Nephron progenitor cell (in vitro differentiated cells): ENCODE measurements at regions not wholly inside any gene's neighbourhood (a gene's known extent, or its start where the extent isn't known, plus 50 kb on each side); places are given as distances from the start of the nearest gene placed in this dataset.

Experiments
- DNase-seq: peaks from one replicate; pipeline ENCODE4 v3.0.0; 2021
- H3K27ac Mint-ChIP-seq: 2 replicates; pipeline ENCODE4 v1.8.0; 2021; ENCODE audit warnings: mild to moderate bottlenecking, moderate library complexity, mixed read lengths
- H3K27me3 Mint-ChIP-seq: 2 replicates; pipeline ENCODE4 v1.8.0; 2021; ENCODE audit warnings: mild to moderate bottlenecking, low read depth, mixed read lengths; ENCODE audit not compliant: poor library complexity
- H3K36me3 Mint-ChIP-seq: 2 replicates; pipeline ENCODE4 v1.8.0; 2021; ENCODE audit warnings: low read depth, mixed read lengths
- H3K4me1 Mint-ChIP-seq: 2 replicates; pipeline ENCODE4 v1.8.0; 2021; ENCODE audit warnings: mixed read lengths
- H3K4me3 Mint-ChIP-seq: 2 replicates; pipeline ENCODE4 v1.8.0; 2021; ENCODE audit warnings: mild to moderate bottlenecking, moderate library complexity, mixed read lengths
- H3K9me3 Mint-ChIP-seq: 2 replicates; pipeline ENCODE4 v1.8.0; 2021; ENCODE audit warnings: mild to moderate bottlenecking, moderate library complexity, mixed read lengths
- TF ChIP-seq, protein P1 (sequence below): fragments of 200-600 bp; sonication (generic); IDR thresholded peaks from 2 replicates; pipeline ENCODE4 v1.5.0; 2021; ENCODE audit warnings: antibody characterized with exemption

DNA sequence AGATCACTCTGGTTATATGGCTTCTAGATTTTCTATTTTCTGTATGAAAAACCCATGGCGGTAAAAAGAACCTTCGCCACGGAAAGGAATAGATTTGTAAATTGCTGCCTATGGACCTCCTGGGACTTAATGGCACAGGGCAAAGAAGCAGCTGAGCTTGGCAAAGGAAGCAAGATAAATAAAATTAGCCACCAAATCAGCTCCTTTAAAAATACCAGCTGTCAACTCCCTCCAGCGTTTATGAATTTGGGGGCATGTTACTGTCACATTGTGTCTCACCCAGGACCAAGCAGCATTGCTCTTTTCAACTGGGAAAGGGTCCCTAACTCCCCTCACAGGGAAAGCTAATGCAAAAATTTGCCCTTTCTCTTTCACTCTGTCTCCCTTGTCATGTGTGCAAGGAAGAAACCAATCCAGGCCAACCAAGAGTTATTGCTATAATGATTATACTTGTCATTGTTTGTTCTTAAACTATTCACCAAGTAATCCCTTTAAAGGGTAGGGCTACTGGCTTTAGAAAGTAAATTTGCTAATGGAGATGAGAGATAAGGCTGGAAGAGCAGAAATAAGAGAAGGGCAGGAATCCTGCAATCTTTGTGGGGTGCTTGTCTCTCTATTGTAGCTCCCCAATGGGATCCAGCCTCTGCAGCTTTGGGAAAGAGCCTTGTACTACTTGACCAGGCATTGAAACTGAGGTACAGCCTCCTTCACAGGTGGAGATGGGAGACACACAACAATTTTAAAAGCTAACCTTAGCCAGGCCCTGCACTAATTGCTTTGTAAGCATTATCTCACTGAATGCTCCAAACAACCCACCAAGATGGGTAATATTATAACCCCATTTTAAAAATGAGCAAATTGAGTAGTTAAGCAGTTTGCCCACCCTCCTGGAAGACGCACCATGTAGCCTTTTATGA lies 119.1 kb upstream of the KLF7 start:
- TF ChIP-seq, protein P1, sequence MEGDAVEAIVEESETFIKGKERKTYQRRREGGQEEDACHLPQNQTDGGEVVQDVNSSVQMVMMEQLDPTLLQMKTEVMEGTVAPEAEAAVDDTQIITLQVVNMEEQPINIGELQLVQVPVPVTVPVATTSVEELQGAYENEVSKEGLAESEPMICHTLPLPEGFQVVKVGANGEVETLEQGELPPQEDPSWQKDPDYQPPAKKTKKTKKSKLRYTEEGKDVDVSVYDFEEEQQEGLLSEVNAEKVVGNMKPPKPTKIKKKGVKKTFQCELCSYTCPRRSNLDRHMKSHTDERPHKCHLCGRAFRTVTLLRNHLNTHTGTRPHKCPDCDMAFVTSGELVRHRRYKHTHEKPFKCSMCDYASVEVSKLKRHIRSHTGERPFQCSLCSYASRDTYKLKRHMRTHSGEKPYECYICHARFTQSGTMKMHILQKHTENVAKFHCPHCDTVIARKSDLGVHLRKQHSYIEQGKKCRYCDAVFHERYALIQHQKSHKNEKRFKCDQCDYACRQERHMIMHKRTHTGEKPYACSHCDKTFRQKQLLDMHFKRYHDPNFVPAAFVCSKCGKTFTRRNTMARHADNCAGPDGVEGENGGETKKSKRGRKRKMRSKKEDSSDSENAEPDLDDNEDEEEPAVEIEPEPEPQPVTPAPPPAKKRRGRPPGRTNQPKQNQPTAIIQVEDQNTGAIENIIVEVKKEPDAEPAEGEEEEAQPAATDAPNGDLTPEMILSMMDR: no peak
- Mint-ChIP-seq H3K27me3 (no peaks in the 10 kb centered on the region), H3K9me3 (no peaks in the 10 kb centered on the region), H3K36me3 (no peaks in the 10 kb centered on the region), H3K27ac (no peak overlapping the region), H3K4me1 (peaks cover 12% of the 10 kb centered on the region), H3K4me3 (no peak overlapping the region)
- no peak for DNase-seq

- Mint-ChIP-seq H3K4me3 (no peak overlapping the region), H3K9me3 (no peaks in the 10 kb centered on the region), H3K36me3 (no peaks in the 10 kb centered on the region), H3K4me1 (peaks cover 12% of the 10 kb centered on the region), H3K27ac (no peak overlapping the region), H3K27me3 (no peaks in the 10 kb centered on the region)
- no peak for DNase-seq
- TF ChIP-seq, protein P1: no peak
Measured at GRCh38 chr2:207285473-207285815, 119.7 kb upstream of the KLF7 start.

- Mint-ChIP-seq H3K27me3 (no peaks in the 10 kb centered on the region), H3K4me1 (peaks cover 12% of the 10 kb centered on the region), H3K27ac (no peak overlapping the region), H3K4me3 (no peak overlapping the region), H3K9me3 (no peaks in the 10 kb centered on the region), H3K36me3 (no peaks in the 10 kb centered on the region)
- no peak for DNase-seq
- TF ChIP-seq, protein P1: no peak
Measured at GRCh38 chr2:207286106-207286505, 120.4 kb upstream of the KLF7 start.

DNA sequence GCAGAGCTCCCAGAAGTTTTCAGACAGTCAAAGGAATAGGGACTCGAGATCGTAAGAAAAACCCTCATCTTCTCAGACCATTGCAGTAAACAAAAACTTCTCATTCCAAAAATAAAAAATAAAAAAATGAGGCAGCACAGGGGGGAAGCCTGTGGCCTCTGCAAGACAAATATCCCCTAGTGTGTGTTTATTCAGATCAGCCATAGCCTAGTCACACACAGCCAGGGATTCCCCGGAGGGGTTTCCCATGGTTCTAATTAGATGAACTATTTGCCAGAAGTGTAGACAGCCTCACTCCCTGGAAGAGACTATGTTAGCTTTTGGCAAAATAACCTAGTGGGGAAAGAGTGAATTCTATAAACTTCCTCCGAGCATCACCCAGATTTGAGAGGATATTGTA lies 122.9 kb upstream of the KLF7 start:
- Mint-ChIP-seq H3K27me3 (no peaks in the 10 kb centered on the region), H3K4me3 (no peak overlapping the region), H3K36me3 (no peaks in the 10 kb centered on the region), H3K9me3 (no peaks in the 10 kb centered on the region), H3K4me1 (peaks cover 12% of the 10 kb centered on the region), H3K27ac (no peak overlapping the region)
- no peak for DNase-seq
- TF ChIP-seq, protein P1: no peak

GRCh38 chr2:207289295-207290018 lies 123.7 kb upstream of the KLF7 start:
- TF ChIP-seq, protein P1: no peak
- Mint-ChIP-seq H3K9me3 (no peaks in the 10 kb centered on the region), H3K4me3 (no peak overlapping the region), H3K36me3 (no peaks in the 10 kb centered on the region), H3K27me3 (no peaks in the 10 kb centered on the region), H3K4me1 (peaks cover 12% of the 10 kb centered on the region), H3K27ac (no peak overlapping the region)
- no peak for DNase-seq
